Ovary (tissue), 7 donors: ENCODE measurements at regions not wholly inside any gene's neighbourhood (a gene's known extent, or its start where the extent isn't known, plus 50 kb on each side); places are given as distances from the start of the nearest gene placed in this dataset.

Experiments
- DNase-seq, 5 donors: peaks; one replicate each; pipeline ENCODE4 v3.0.0-alpha.2; 2019 to 2020
- H3K27ac ChIP-seq, 2 donors: fragments of 200-600 bp; one replicate each; pipeline versions ENCODE4 v1.5.1 to v1.8.0; 2019 to 2022
- H3K27me3 ChIP-seq: fragments of 200-600 bp; one replicate; pipeline ENCODE4 v1.8.0; 2022
- H3K36me3 ChIP-seq: fragments of 200-600 bp; sonication (generic); one replicate; pipeline ENCODE4 v1.5.1; 2019
- H3K4me1 ChIP-seq: one replicate; pipeline ENCODE4 v1.8.1; 2013; ENCODE audit warnings: mild to moderate bottlenecking, moderate library complexity; ENCODE audit not compliant: insufficient read depth
- H3K4me3 ChIP-seq: fragments of 200-600 bp; sonication (generic); one replicate; pipeline ENCODE4 v1.5.1; 2017
- H3K9me3 ChIP-seq, 2 donors: fragments of 200-600 bp in 1 of 2; sonication (generic) in 1 of 2; one replicate each; pipeline versions ENCODE4 v1.5.1 to v1.8.1; 2013 to 2019; ENCODE audit warnings: mild to moderate bottlenecking in 1 of 2, moderate library complexity in 1 of 2
- EP300 ChIP-seq: sonication (generic); formaldehyde crosslinking; IDR thresholded peaks from one replicate; pipeline ENCODE4 v1.6.1; 2017; ENCODE audit warnings: antibody characterized with exemption
- POLR2A ChIP-seq: fragments of 450-650 bp; IDR thresholded peaks from one replicate; pipeline ENCODE4 v1.6.1; 2017; ENCODE audit warnings: antibody characterized with exemption, mild to moderate bottlenecking, moderate library complexity
- WGBS, 3 donors: extraction: QIAGEN DNeasy Blood & Tissue Kit in 1 of 3; methylation state at CpG; one replicate each; pipeline versions ENCODE4 v1.1.5 to v1.1.7; 2013 to 2017; 5-methylcytosine and 5-hydroxymethylcytosine counted together
- intact Hi-C, 4 donors: fragments of 100-400 bp; cut with DNase I; formaldehyde crosslinking; loops; one replicate each; pipeline versions ENCODE4 v1.11.0 to v1.15.1; 2022 to 2023
- TF ChIP-seq, protein P1 (sequence below), 3 donors: fragments of 450-650 bp in 2 of 3; fragments of 200-600 bp in 1 of 3; IDR thresholded peaks; one replicate each; pipeline versions ENCODE4 v1.5.1 to v1.8.0; 2016 to 2022; ENCODE audit warnings: antibody characterized with exemption in 3 of 3, mild to moderate bottlenecking in 1 of 3
- donor health status: DM: no; HTN: no; CAD: no; lungs with moderate emphysema.
- donor health status: DM: no; HTN: no; CAD: no.
- donor health status: Bipolar disorder and iron deficiency.
- donor health status: DM: no; HTN: no; CAD: no.
- donor health status: DM: yes; HTN: yes; CAD: no.

- H3K9me3 ChIP-seq: no peaks in the 10 kb centered on the region
- no peak overlapping the region for H3K4me3 ChIP-seq
- TF ChIP-seq EP300 (no peak), POLR2A (no peak)
- TF ChIP-seq, protein P1, sequence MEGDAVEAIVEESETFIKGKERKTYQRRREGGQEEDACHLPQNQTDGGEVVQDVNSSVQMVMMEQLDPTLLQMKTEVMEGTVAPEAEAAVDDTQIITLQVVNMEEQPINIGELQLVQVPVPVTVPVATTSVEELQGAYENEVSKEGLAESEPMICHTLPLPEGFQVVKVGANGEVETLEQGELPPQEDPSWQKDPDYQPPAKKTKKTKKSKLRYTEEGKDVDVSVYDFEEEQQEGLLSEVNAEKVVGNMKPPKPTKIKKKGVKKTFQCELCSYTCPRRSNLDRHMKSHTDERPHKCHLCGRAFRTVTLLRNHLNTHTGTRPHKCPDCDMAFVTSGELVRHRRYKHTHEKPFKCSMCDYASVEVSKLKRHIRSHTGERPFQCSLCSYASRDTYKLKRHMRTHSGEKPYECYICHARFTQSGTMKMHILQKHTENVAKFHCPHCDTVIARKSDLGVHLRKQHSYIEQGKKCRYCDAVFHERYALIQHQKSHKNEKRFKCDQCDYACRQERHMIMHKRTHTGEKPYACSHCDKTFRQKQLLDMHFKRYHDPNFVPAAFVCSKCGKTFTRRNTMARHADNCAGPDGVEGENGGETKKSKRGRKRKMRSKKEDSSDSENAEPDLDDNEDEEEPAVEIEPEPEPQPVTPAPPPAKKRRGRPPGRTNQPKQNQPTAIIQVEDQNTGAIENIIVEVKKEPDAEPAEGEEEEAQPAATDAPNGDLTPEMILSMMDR (IDR thresholded peaks at IDR 0.05): no peak
- no peak overlapping the region for H3K27ac ChIP-seq
- WGBS, 3 donors: 65 to 71% (median 69%) methylated on average over 5 of the region's 5 CpGs
- intact Hi-C loops: no loop called here
- DNase-seq: no peak
- H3K4me1 ChIP-seq: no peaks in the 10 kb centered on the region
- H3K27me3 ChIP-seq: no peaks in the 10 kb centered on the region
- H3K36me3 ChIP-seq: no peaks in the 10 kb centered on the region
Observed at GRCh38 chr3:110550511-110550910, 521.1 kb upstream of the NECTIN3 start.

GRCh38 chr3:110562621-110563020, 509.0 kb upstream of the NECTIN3 start:
- Histone ChIP-seq H3K9me3 (no peaks in the 10 kb centered on the region), H3K27me3 (no peaks in the 10 kb centered on the region), H3K36me3 (no peaks in the 10 kb centered on the region), H3K4me3 (no peak overlapping the region), H3K27ac (no peak overlapping the region), H3K4me1 (no peaks in the 10 kb centered on the region)
- WGBS, 3 donors: 86 to 90% (median 88%) methylated on average over 1 of the region's 1 CpG
- no peak for DNase-seq
- no peak for TF ChIP-seq POLR2A
- TF ChIP-seq, protein P1 (IDR thresholded peaks at IDR 0.05): no peak
- TF ChIP-seq EP300: no peak
- intact Hi-C loops: no loop called here

- Histone ChIP-seq H3K27me3 (no peaks in the 10 kb centered on the region), H3K4me3 (no peak overlapping the region), H3K4me1 (no peaks in the 10 kb centered on the region), H3K27ac (no peak overlapping the region), H3K9me3 (no peaks in the 10 kb centered on the region), H3K36me3 (no peaks in the 10 kb centered on the region)
- TF ChIP-seq EP300: no peak
- no peak for TF ChIP-seq POLR2A
- intact Hi-C loops: no loop called here
- DNase-seq: no peak
Observed at GRCh38 chr3:110564674-110565073, 506.9 kb upstream of the NECTIN3 start.

- 84 to 91% (median 91%) methylated on average over 2 of the region's 2 CpGs for WGBS, 3 donors
- TF ChIP-seq, protein P1 (IDR thresholded peaks at IDR 0.05): no peak
- TF ChIP-seq POLR2A (no peak), EP300 (no peak)
- H3K9me3 ChIP-seq: no peaks in the 10 kb centered on the region
- intact Hi-C loops: no loop called here
- DNase-seq: no peak
- no peak overlapping the region for H3K4me3 ChIP-seq
- H3K36me3 ChIP-seq: no peaks in the 10 kb centered on the region
- H3K4me1 ChIP-seq: no peaks in the 10 kb centered on the region
- no peak overlapping the region for H3K27ac ChIP-seq
- H3K27me3 ChIP-seq: no peaks in the 10 kb centered on the region
Observed at GRCh38 chr3:110567029-110567428, 504.6 kb upstream of the NECTIN3 start.

- H3K4me1 ChIP-seq: no peaks in the 10 kb centered on the region
- intact Hi-C loops: no loop called here
- H3K27ac ChIP-seq: no peak overlapping the region
- no peak overlapping the region for H3K4me3 ChIP-seq
- H3K9me3 ChIP-seq: no peaks in the 10 kb centered on the region
- TF ChIP-seq POLR2A (no peak), EP300 (no peak)
- TF ChIP-seq, protein P1 (IDR thresholded peaks at IDR 0.05): no peak
- no peak for DNase-seq
- 43 to 59% (median 56%) methylated on average over 2 of the region's 2 CpGs for WGBS, 3 donors
- no peaks in the 10 kb centered on the region for H3K27me3 ChIP-seq
- H3K36me3 ChIP-seq: no peaks in the 10 kb centered on the region
Observed at GRCh38 chr3:110568246-110568645, 503.4 kb upstream of the NECTIN3 start.
